GM12874 (cell line): ENCODE measurements at regions not wholly inside any gene's neighbourhood (a gene's known extent, or its start where the extent isn't known, plus 50 kb on each side); places are given as distances from the start of the nearest gene placed in this dataset.

Experiments
- CTCF ChIP-seq: IDR thresholded peaks from 2 replicates; pipeline ENCODE4 v1.5.1; 2011; ENCODE audit warnings: low read depth, mild to moderate bottlenecking, control low read depth, low read length, moderate library complexity; ENCODE audit not compliant: insufficient read depth

GRCh38 chr13:50410921-50411746, 395.9 kb downstream of the KCNRG start:
- TF ChIP-seq CTCF, result no peak

GRCh38 chr13:50412046-50412617, 396.9 kb downstream of the KCNRG start:
- TF ChIP-seq CTCF, result no peak

GRCh38 chr13:50414640-50415039, 399.4 kb downstream of the KCNRG start:
- TF ChIP-seq CTCF, result no peak

- TF ChIP-seq CTCF, result no peak
Measured at GRCh38 chr13:50415428-50415827, 400.2 kb downstream of the KCNRG start.

GRCh38 chr13:50417597-50417996, 402.4 kb downstream of the KCNRG start:
- TF ChIP-seq CTCF, result no peak

GRCh38 chr13:50419331-50419865, 404.2 kb downstream of the KCNRG start:
- TF ChIP-seq CTCF, result no peak

- TF ChIP-seq CTCF, result no peak
Measured at GRCh38 chr13:50419896-50420295, 404.7 kb downstream of the KCNRG start.
